Stomach (tissue), 8 donors: ENCODE measurements at regions not wholly inside any gene's neighbourhood (a gene's known extent, or its start where the extent isn't known, plus 50 kb on each side); places are given as distances from the start of the nearest gene placed in this dataset.

ENCODE experiments used
- DNase-seq, 2 donors: peaks; one replicate each; pipeline versions ENCODE4 v3.0.0 to v3.0.0-alpha.2; 2013 to 2019
- H3K27ac ChIP-seq, 5 donors: fragments of 200-600 bp in 4 of 5; sonication (generic) in 4 of 5; one replicate each; pipeline ENCODE4 v1.5.1; 2013 to 2019; ENCODE audit warnings: mild to moderate bottlenecking in 1 of 5, moderate library complexity in 1 of 5
- H3K27me3 ChIP-seq, 3 donors: fragments of 200-600 bp; sonication (generic); one replicate each; pipeline ENCODE4 v1.5.1; 2017 to 2019; ENCODE audit warnings: mixed run types in 1 of 3
- H3K36me3 ChIP-seq, 4 donors: fragments of 200-600 bp; sonication (generic); 1 replicate in 3 of 4; 2 replicates in 1 of 4; pipeline ENCODE4 v1.5.1; 2016 to 2019
- H3K4me1 ChIP-seq, 4 donors: fragments of 200-600 bp; sonication (generic); one replicate each; pipeline ENCODE4 v1.5.1; 2016 to 2019
- H3K4me3 ChIP-seq, 4 donors: fragments of 200-600 bp; sonication (generic) in 3 of 4; one replicate each; pipeline ENCODE4 v1.5.1; 2016 to 2019; ENCODE audit warnings: mild to moderate bottlenecking in 1 of 4
- H3K9me3 ChIP-seq, 4 donors: fragments of 200-600 bp; sonication (generic); one replicate each; pipeline ENCODE4 v1.5.1; 2016 to 2019
- CTCF ChIP-seq, 7 experiments: fragments of 450-650 bp in 4 of 7; fragments of 200-600 bp in 3 of 7; sonication (generic) in 3 of 7; IDR thresholded peaks; one replicate each; pipeline ENCODE4 v1.5.1; 2016 to 2019; ENCODE audit warnings: antibody characterized with exemption in 7 of 7, control low read depth in 2 of 7, mild to moderate bottlenecking in 1 of 7
- EP300 ChIP-seq: sonication (generic); formaldehyde crosslinking; IDR thresholded peaks from one replicate; pipeline ENCODE4 v1.6.1; 2017; ENCODE audit warnings: antibody characterized with exemption
- POLR2A ChIP-seq, 4 donors: fragments of 450-650 bp; IDR thresholded peaks; one replicate each; pipeline ENCODE4 v1.6.1; 2016; ENCODE audit warnings: antibody characterized with exemption in 4 of 4, control low read depth in 2 of 4, mild to moderate bottlenecking in 1 of 4, moderate library complexity in 1 of 4
- POLR2AphosphoS5 ChIP-seq, 3 donors: sonication (generic); formaldehyde crosslinking; IDR thresholded peaks; one replicate each; pipeline ENCODE4 v1.6.1; 2016; ENCODE audit warnings: antibody characterized with exemption in 3 of 3
- WGBS, 5 donors: extraction: QIAGEN DNeasy Blood & Tissue Kit in 3 of 5; methylation state at CpG; one replicate each; pipeline versions ENCODE4 v1.1.5 to v1.1.7; 2013 to 2018; 5-methylcytosine and 5-hydroxymethylcytosine counted together
- intact Hi-C: fragments of 100-400 bp; cut with DNase I; formaldehyde crosslinking; loops from one replicate; pipeline ENCODE4 v1.15.1; 2023; ENCODE audit warnings: low total_unique reads
- donor health status: healthy with polysubstance abuse.
- donor health status: Bipolar disorder and iron deficiency.
- donor health status: healthy.

GRCh38 chr20:11660673-11661072, 257.0 kb upstream of the BTBD3 start:
- no peaks in the 10 kb centered on the region for H3K4me1 ChIP-seq
- TF ChIP-seq EP300, result no peak
- TF ChIP-seq CTCF (IDR thresholded peaks at IDR 0.05), result no peak
- no peak for TF ChIP-seq POLR2AphosphoS5 (IDR thresholded peaks at IDR 0.05)
- no peak for TF ChIP-seq POLR2A (IDR thresholded peaks at IDR 0.05)
- H3K9me3 ChIP-seq, result no peaks in the 10 kb centered on the region
- intact Hi-C loops, result no loop called here
- H3K27me3 ChIP-seq, result no peaks in the 10 kb centered on the region
- H3K36me3 ChIP-seq, result no peaks in the 10 kb centered on the region
- whole genome bisulfite sequencing, 5 donors, result 66 to 86% (median 79%) methylated on average over 3 of the region's 3 CpGs
- H3K4me3 ChIP-seq, result no peak overlapping the region
- DNase-seq, result no peak
- no peak overlapping the region for H3K27ac ChIP-seq

GRCh38 chr20:11671015-11671511, 246.6 kb upstream of the BTBD3 start:
- TF ChIP-seq EP300, result no peak
- no peak for TF ChIP-seq CTCF (IDR thresholded peaks at IDR 0.05)
- no peak for TF ChIP-seq POLR2AphosphoS5 (IDR thresholded peaks at IDR 0.05)
- TF ChIP-seq POLR2A (IDR thresholded peaks at IDR 0.05), result no peak
- no peaks in the 10 kb centered on the region for H3K27me3 ChIP-seq
- intact Hi-C loops, result no loop called here
- H3K4me3 ChIP-seq, result no peak overlapping the region
- H3K36me3 ChIP-seq, result no peaks in the 10 kb centered on the region
- no peaks in the 10 kb centered on the region for H3K9me3 ChIP-seq
- peaks cover 0 to 6% (median 2%) of the 10 kb centered on the region in 4 donors for H3K4me1 ChIP-seq
- WGBS, 5 donors, result 55 to 70% (median 68%) methylated on average over 1 of the region's 1 CpG
- DNase-seq, result no peak
- no peak overlapping the region for H3K27ac ChIP-seq

GRCh38 chr20:11672959-11673358, 244.7 kb upstream of the BTBD3 start:
- Histone ChIP-seq H3K27me3 (no peaks in the 10 kb centered on the region), H3K36me3 (no peaks in the 10 kb centered on the region), H3K4me1 (peaks cover 0 to 12% (median 4%) of the 10 kb centered on the region in 4 donors), H3K9me3 (no peaks in the 10 kb centered on the region), H3K4me3 (no peak overlapping the region), H3K27ac (no peak overlapping the region)
- intact Hi-C loops, result no loop called here
- WGBS, 5 donors, result 85 to 93% (median 90%) methylated on average over 7 of the region's 7 CpGs
- DNase-seq, result no peak
- TF ChIP-seq EP300 (no peak), POLR2A (IDR thresholded peaks at IDR 0.05) (no peak), CTCF (IDR thresholded peaks at IDR 0.05) (no peak), POLR2AphosphoS5 (IDR thresholded peaks at IDR 0.05) (no peak)

GRCh38 chr20:11675920-11676629, 241.6 kb upstream of the BTBD3 start:
- DNase-seq, result no peak

More at GRCh38 chr20:11675920-11676629, 241.6 kb upstream of the BTBD3 start:
- TF ChIP-seq EP300 (no peak), POLR2A (IDR thresholded peaks at IDR 0.05) (no peak), CTCF (IDR thresholded peaks at IDR 0.05) (no peak), POLR2AphosphoS5 (IDR thresholded peaks at IDR 0.05) (no peak)
- Histone ChIP-seq H3K36me3 (no peaks in the 10 kb centered on the region), H3K9me3 (no peaks in the 10 kb centered on the region), H3K27me3 (no peaks in the 10 kb centered on the region), H3K4me3 (no peak overlapping the region), H3K4me1 (peaks cover 0 to 12% (median 4%) of the 10 kb centered on the region in 4 donors), H3K27ac (no peak overlapping the region)
- WGBS, 5 donors, result 52 to 63% (median 59%) methylated on average over 13 of the region's 13 CpGs
- intact Hi-C loops, result no loop called here
